GM23338 (cell line): ENCODE measurements at regions not wholly inside any gene's neighbourhood (a gene's known extent, or its start where the extent isn't known, plus 50 kb on each side); places are given as distances from the start of the nearest gene placed in this dataset.

Experiments used
- ATAC-seq: fragments of 200-7000 bp; cut with Tn5 transposase; 3 replicates; pipeline ENCODE4 v1.9.1; 2020
- DNase-seq: peaks from one replicate; pipeline ENCODE4 v3.0.0-alpha.2; 2015; ENCODE audit warnings: low spot score
- H2AFZ ChIP-seq: fragments of 200-600 bp; sonication (generic); 2 replicates; pipeline ENCODE4 v1.8.0; 2016; ENCODE audit warnings: antibody characterized with exemption, mild to moderate bottlenecking, moderate library complexity
- H3F3A ChIP-seq: fragments of 200-600 bp; sonication (generic); replicated peaks from 2 replicates; pipeline ENCODE4 v1.8.0; 2017; ENCODE audit warnings: antibody characterized with exemption, mixed run types, low read depth
- H3K27ac ChIP-seq: fragments of 200-600 bp; sonication (generic); 2 replicates; pipeline ENCODE4 v1.6.1; 2016; ENCODE audit warnings: low read depth
- H3K27me3 ChIP-seq: fragments of 200-600 bp; sonication (generic); 2 replicates; pipeline ENCODE4 v1.8.0; 2016; ENCODE audit warnings: mild to moderate bottlenecking, mixed run types, moderate library complexity; ENCODE audit not compliant: insufficient read depth
- H3K36me3 ChIP-seq: fragments of 200-600 bp; sonication (generic); 2 replicates; pipeline ENCODE4 v1.8.0; 2016; ENCODE audit warnings: mild to moderate bottlenecking; ENCODE audit not compliant: insufficient read depth
- H3K4me1 ChIP-seq: fragments of 200-600 bp; sonication (generic); 2 replicates; pipeline ENCODE4 v1.8.0; 2016; ENCODE audit warnings: mild to moderate bottlenecking, moderate library complexity; ENCODE audit not compliant: insufficient read depth
- H3K4me2 ChIP-seq: fragments of 200-600 bp; sonication (generic); 2 replicates; pipeline ENCODE4 v1.7.1; 2017; ENCODE audit warnings: mixed run types
- H3K4me3 ChIP-seq: fragments of 200-600 bp; sonication (generic); 2 replicates; pipeline ENCODE4 v1.6.1; 2016; ENCODE audit warnings: mixed run types
- H3K79me2 ChIP-seq: fragments of 200-600 bp; sonication (generic); replicated peaks from 2 replicates; pipeline ENCODE4 v1.8.0; 2017; ENCODE audit warnings: mild to moderate bottlenecking; ENCODE audit not compliant: insufficient read depth
- H3K9me2 ChIP-seq: fragments of 200-600 bp; sonication (generic); 2 replicates; pipeline ENCODE4 v1.8.0; 2017; ENCODE audit not compliant: insufficient read depth
- H4K20me1 ChIP-seq: fragments of 200-600 bp; sonication (generic); replicated peaks from 2 replicates; pipeline ENCODE4 v1.8.0; 2017; ENCODE audit warnings: mild to moderate bottlenecking; ENCODE audit not compliant: insufficient read depth
- H3K27ac Mint-ChIP-seq: 2 replicates; pipeline ENCODE4 v1.8.0; 2020; ENCODE audit warnings: inconsistent platforms, mild to moderate bottlenecking, moderate library complexity, mixed read lengths
- H3K27me3 Mint-ChIP-seq: 3 replicates; pipeline ENCODE4 v1.8.0; 2022; ENCODE audit warnings: low read depth, mild to moderate bottlenecking, moderate library complexity, mixed read lengths, inconsistent platforms; ENCODE audit not compliant: insufficient read depth, poor library complexity
- H3K36me3 Mint-ChIP-seq: 3 replicates; pipeline ENCODE4 v1.8.0; 2021; ENCODE audit warnings: low read depth, mild to moderate bottlenecking, inconsistent platforms, moderate library complexity, mixed read lengths
- H3K4me1 Mint-ChIP-seq: 3 replicates; pipeline ENCODE4 v1.8.0; 2020; ENCODE audit warnings: mild to moderate bottlenecking, inconsistent platforms, mixed read lengths
- H3K4me3 Mint-ChIP-seq: 3 replicates; pipeline ENCODE4 v1.8.0; 2021; ENCODE audit warnings: moderate library complexity, mild to moderate bottlenecking, inconsistent platforms, mixed read lengths
- H3K9me3 Mint-ChIP-seq: 3 replicates; pipeline ENCODE4 v1.8.0; 2020; ENCODE audit warnings: moderate library complexity, mild to moderate bottlenecking, inconsistent platforms, mixed read lengths
- CREB1 ChIP-seq: fragments of 250-450 bp; sonication (Bioruptor Pico); IDR thresholded peaks from 2 replicates; pipeline ENCODE4 v1.5.0; 2020; ENCODE audit warnings: low read depth, mild to moderate bottlenecking, moderate library complexity
- CTCF ChIP-seq, 2 experiments: fragments of 200-600 bp in 1 of 2; sonication (generic) in 1 of 2; conservative IDR thresholded peaks; 2 replicates each; pipeline versions ENCODE4 v1.5.1 to v1.6.1; 2016 to 2017; ENCODE audit warnings: antibody characterized with exemption in 2 of 2, low read depth in 2 of 2, mild to moderate bottlenecking in 2 of 2, moderate library complexity in 1 of 2
- EZH2phosphoT487 ChIP-seq: fragments of 200-600 bp; sonication (generic); IDR thresholded peaks from one replicate; pipeline ENCODE4 v1.8.1; 2018; ENCODE audit warnings: antibody characterized with exemption; ENCODE audit not compliant: unreplicated experiment
- NANOG ChIP-seq: IDR thresholded peaks from 2 replicates; pipeline ENCODE4 v1.6.1; 2016; ENCODE audit warnings: antibody characterized with exemption, borderline replicate concordance
- REST ChIP-seq: IDR thresholded peaks from one replicate; pipeline ENCODE4 v1.6.1; 2018; ENCODE audit warnings: antibody characterized with exemption; ENCODE audit not compliant: unreplicated experiment
- STAT1 ChIP-seq: IDR thresholded peaks from one replicate; pipeline ENCODE4 v1.6.1; 2016; ENCODE audit warnings: antibody characterized with exemption; ENCODE audit not compliant: unreplicated experiment
- ZNF462 ChIP-seq: fragments of 250-450 bp; sonication (Bioruptor Pico); IDR thresholded peaks from 2 replicates; pipeline ENCODE4 v1.5.0; 2020; ENCODE audit warnings: mild to moderate bottlenecking, moderate library complexity

- no peak for TF ChIP-seq ZNF462 (CRISPR knock-in tag)
- TF ChIP-seq CREB1 (CRISPR knock-in tag), result no peak
- TF ChIP-seq NANOG, result no peak
- TF ChIP-seq CTCF (conservative IDR thresholded peaks at IDR 0.05; ENCODE audit: low read depth in 2 of 2), result no peak
Observed at GRCh38 chr2:65802298-65802942, 370.0 kb upstream of the SPRED2 start (continued).

GRCh38 chr2:65800998-65801397, 368.6 kb upstream of the SPRED2 start:
- H3K4me3 Mint-ChIP-seq, result no peak overlapping the region
- Histone ChIP-seq H3K9me2 (no peaks in the 10 kb centered on the region), H3K27ac (no peak overlapping the region), H3K4me3 (no peak overlapping the region), H4K20me1 (no peaks in the 10 kb centered on the region), H3K36me3 (no peaks in the 10 kb centered on the region), H3F3A (no peaks in the 10 kb centered on the region), H3K4me1 (no peaks in the 10 kb centered on the region), H3K4me2 (no peak overlapping the region), H3K27me3 (no peaks in the 10 kb centered on the region), H3K79me2 (no peaks in the 10 kb centered on the region), H2AFZ (no peak overlapping the region)
- DNase-seq (peak; percentile 76), ATAC-seq (peak; percentile 80)
- H3K9me3 Mint-ChIP-seq, result no peaks in the 10 kb centered on the region
- TF ChIP-seq REST (no peak), STAT1 (no peak), CTCF (conservative IDR thresholded peaks at IDR 0.05; ENCODE audit: low read depth in 2 of 2) (peak; percentile 76 to 82), CREB1 (CRISPR knock-in tag) (no peak), EZH2phosphoT487 (no peak)
- no peaks in the 10 kb centered on the region for H3K4me1 Mint-ChIP-seq
- no peaks in the 10 kb centered on the region for H3K36me3 Mint-ChIP-seq
- H3K27ac Mint-ChIP-seq, result no peak overlapping the region
- peaks cover 7% of the 10 kb centered on the region for H3K27me3 Mint-ChIP-seq
